ENCODE measurements at regions not wholly inside any gene's neighbourhood (a gene's known extent, or its start where the extent isn't known, plus 50 kb on each side); places are given as distances from the start of the nearest gene placed in this dataset.

GRCh38 chr2:67660015-67660602 lies 263.0 kb downstream of the ETAA1 start:
- DNase-seq: no peak

GRCh38 chr2:67660871-67661270 lies 263.7 kb downstream of the ETAA1 start:
- DNase-seq: no peak

GRCh38 chr2:67662222-67662621 lies 265.1 kb downstream of the ETAA1 start:
- DNase-seq: no peak

- no peak for DNase-seq
Measured at GRCh38 chr2:67663776-67664175, 266.6 kb downstream of the ETAA1 start.

- no peak for DNase-seq
Measured at GRCh38 chr2:67666386-67667053, 269.4 kb downstream of the ETAA1 start.

- DNase-seq: no peak
Measured at GRCh38 chr2:67667054-67667908, 270.1 kb downstream of the ETAA1 start.

- DNase-seq: no peak
Measured at GRCh38 chr2:67668538-67668937, 271.4 kb downstream of the ETAA1 start.

GRCh38 chr2:67669168-67669567 lies 272.0 kb downstream of the ETAA1 start:
- no peak for DNase-seq

GRCh38 chr2:67669766-67670165 lies 272.6 kb downstream of the ETAA1 start:
- DNase-seq: no peak

GRCh38 chr2:67670747-67671183 lies 273.6 kb downstream of the ETAA1 start:
- DNase-seq: no peak

- no peak for DNase-seq
Measured at GRCh38 chr2:67671464-67672450, 274.6 kb downstream of the ETAA1 start.

GRCh38 chr2:67674668-67675067 lies 277.5 kb downstream of the ETAA1 start:
- no peak for DNase-seq

- no peak for DNase-seq
Measured at GRCh38 chr2:67684991-67685390, 287.9 kb downstream of the ETAA1 start.

- DNase-seq: no peak
Measured at GRCh38 chr2:67686254-67686653, 289.1 kb downstream of the ETAA1 start.

- no peak for DNase-seq
Measured at GRCh38 chr2:67689186-67689585, 292.1 kb downstream of the ETAA1 start.

GRCh38 chr2:67689651-67690050 lies 292.5 kb downstream of the ETAA1 start:
- DNase-seq: no peak

GRCh38 chr2:67694445-67694844 lies 297.3 kb downstream of the ETAA1 start:
- no peak for DNase-seq

GRCh38 chr2:67701011-67701410 lies 303.9 kb downstream of the ETAA1 start:
- no peak for DNase-seq

GRCh38 chr2:67702284-67702683 lies 305.2 kb downstream of the ETAA1 start:
- DNase-seq: no peak

- DNase-seq: no peak
Measured at GRCh38 chr2:67702937-67703336, 305.8 kb downstream of the ETAA1 start.

GRCh38 chr2:67706082-67706481 lies 308.9 kb downstream of the ETAA1 start:
- DNase-seq: no peak

- no peak for DNase-seq
Measured at GRCh38 chr2:67707896-67708295, 310.8 kb downstream of the ETAA1 start.

- DNase-seq: no peak
Measured at GRCh38 chr2:67709835-67710234, 312.7 kb downstream of the ETAA1 start.

Data from activated T-cell treated with anti-CD3 and anti-CD28 coated beads, Interleukin-2, amount 50 U/mL, for 48 hours (primary cell).